GM23338 (cell line): ENCODE measurements at regions not wholly inside any gene's neighbourhood (a gene's known extent, or its start where the extent isn't known, plus 50 kb on each side); places are given as distances from the start of the nearest gene placed in this dataset.

Experiments
- CREB1 ChIP-seq: fragments of 250-450 bp; sonication (Bioruptor Pico); IDR thresholded peaks from 2 replicates; pipeline ENCODE4 v1.5.0; 2020; ENCODE audit warnings: low read depth, mild to moderate bottlenecking, moderate library complexity
- EZH2 ChIP-seq: fragments of 200-600 bp; sonication (generic); IDR thresholded peaks from one replicate; pipeline ENCODE4 v1.8.0; 2017; ENCODE audit warnings: antibody characterized with exemption, mild to moderate bottlenecking, low read depth; ENCODE audit not compliant: unreplicated experiment
- EZH2phosphoT487 ChIP-seq: fragments of 200-600 bp; sonication (generic); IDR thresholded peaks from one replicate; pipeline ENCODE4 v1.8.1; 2018; ENCODE audit warnings: antibody characterized with exemption; ENCODE audit not compliant: unreplicated experiment
- POLR2AphosphoS5 ChIP-seq: IDR thresholded peaks from 2 replicates; pipeline ENCODE4 v1.6.1; 2016; ENCODE audit warnings: antibody characterized with exemption, low read depth
- TF ChIP-seq, protein P1 (sequence below), 2 experiments: fragments of 200-600 bp in 1 of 2; sonication (generic) in 1 of 2; conservative IDR thresholded peaks; 2 replicates each; pipeline versions ENCODE4 v1.5.1 to v1.6.1; 2016 to 2017; ENCODE audit warnings: antibody characterized with exemption in 2 of 2, low read depth in 2 of 2, mild to moderate bottlenecking in 2 of 2, moderate library complexity in 1 of 2

DNA sequence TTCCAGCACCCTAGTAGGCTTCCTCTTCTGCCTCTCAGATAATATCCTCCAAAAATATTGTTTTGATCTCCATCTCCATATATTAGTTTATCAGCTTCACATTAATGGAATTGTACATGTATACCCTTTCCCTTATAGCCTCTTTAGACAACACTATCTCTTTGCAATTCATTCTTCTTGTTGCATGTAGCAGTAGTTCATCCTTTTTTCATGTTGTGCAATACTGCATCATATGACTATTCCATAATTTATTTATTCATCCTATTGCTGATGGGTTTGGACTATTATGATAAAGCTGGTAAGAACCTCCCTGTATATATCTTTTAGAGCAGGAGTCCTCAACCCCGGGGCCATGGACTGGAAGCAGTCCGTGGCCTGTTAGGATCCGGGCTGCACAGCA is 148.2 kb upstream of the FAT1 start:
- TF ChIP-seq EZH2phosphoT487, result no peak
- TF ChIP-seq POLR2AphosphoS5, result no peak
- TF ChIP-seq, protein P1, sequence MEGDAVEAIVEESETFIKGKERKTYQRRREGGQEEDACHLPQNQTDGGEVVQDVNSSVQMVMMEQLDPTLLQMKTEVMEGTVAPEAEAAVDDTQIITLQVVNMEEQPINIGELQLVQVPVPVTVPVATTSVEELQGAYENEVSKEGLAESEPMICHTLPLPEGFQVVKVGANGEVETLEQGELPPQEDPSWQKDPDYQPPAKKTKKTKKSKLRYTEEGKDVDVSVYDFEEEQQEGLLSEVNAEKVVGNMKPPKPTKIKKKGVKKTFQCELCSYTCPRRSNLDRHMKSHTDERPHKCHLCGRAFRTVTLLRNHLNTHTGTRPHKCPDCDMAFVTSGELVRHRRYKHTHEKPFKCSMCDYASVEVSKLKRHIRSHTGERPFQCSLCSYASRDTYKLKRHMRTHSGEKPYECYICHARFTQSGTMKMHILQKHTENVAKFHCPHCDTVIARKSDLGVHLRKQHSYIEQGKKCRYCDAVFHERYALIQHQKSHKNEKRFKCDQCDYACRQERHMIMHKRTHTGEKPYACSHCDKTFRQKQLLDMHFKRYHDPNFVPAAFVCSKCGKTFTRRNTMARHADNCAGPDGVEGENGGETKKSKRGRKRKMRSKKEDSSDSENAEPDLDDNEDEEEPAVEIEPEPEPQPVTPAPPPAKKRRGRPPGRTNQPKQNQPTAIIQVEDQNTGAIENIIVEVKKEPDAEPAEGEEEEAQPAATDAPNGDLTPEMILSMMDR (conservative IDR thresholded peaks at IDR 0.05; ENCODE audit: low read depth in 2 of 2), result no peak
- TF ChIP-seq CREB1 (CRISPR knock-in tag), result no peak
- no peak for TF ChIP-seq EZH2
